ENCODE measurements at regions not wholly inside any gene's neighbourhood (a gene's known extent, or its start where the extent isn't known, plus 50 kb on each side); places are given as distances from the start of the nearest gene placed in this dataset.

GRCh38 chr1:221101807-221102605 is 222.8 kb downstream of the HLX start:
- H4K8ac ChIP-seq (ENCODE audit: low read depth, low read length): no peak overlapping the region
- no peak overlapping the region for H2AFZ ChIP-seq (ENCODE audit: low read length)
- no peak overlapping the region for H4K91ac ChIP-seq (ENCODE audit: low read depth, low read length, poor library complexity)
- no peak overlapping the region for H3K4me2 ChIP-seq (ENCODE audit: insufficient read depth, low read length, poor library complexity, severe bottlenecking)
- no peak overlapping the region for H3K9ac ChIP-seq (ENCODE audit: low read depth, low read length, poor library complexity)
- H3K79me1 ChIP-seq (ENCODE audit: low read depth, low read length): no peaks in the 10 kb centered on the region
- no peak overlapping the region for H2BK12ac ChIP-seq (ENCODE audit: low read length)
- no peak overlapping the region for H3K23ac ChIP-seq (ENCODE audit: low read depth, low read length, poor library complexity)
- H3K14ac ChIP-seq (ENCODE audit: low read length): no peak overlapping the region
- no peak overlapping the region for H2BK15ac ChIP-seq (ENCODE audit: low read length)
- H2BK5ac ChIP-seq (ENCODE audit: low read length): no peak overlapping the region
- no peak overlapping the region for H3K4me3 ChIP-seq (ENCODE audit: low read length in 2 of 2)
- DNase-seq (ENCODE audit: low spot score): no peak
- no peaks in the 10 kb centered on the region for H3K9me3 ChIP-seq (replicated peaks in 1 of 2; ENCODE audit: control insufficient read depth in 2 of 2, insufficient read depth in 1 of 2, low read depth in 1 of 2, low read length in 2 of 2)
- H3K27me3 ChIP-seq (ENCODE audit: control insufficient read depth in 3 of 3, insufficient read depth in 3 of 3, low read depth in 1 of 3, low read length in 3 of 3): no peaks in the 10 kb centered on the region
- no peak overlapping the region for H3K27ac ChIP-seq (replicated peaks; ENCODE audit: low read length)
- no peaks in the 10 kb centered on the region for H3K36me3 ChIP-seq (replicated peaks in 1 of 2; ENCODE audit: control insufficient read depth in 2 of 2, insufficient read depth in 2 of 2, low read length in 2 of 2)
- no peak overlapping the region for H3K18ac ChIP-seq (ENCODE audit: low read length)
- no peak overlapping the region for H2AK5ac ChIP-seq (ENCODE audit: low read depth, low read length)
- no peak overlapping the region for H2BK120ac ChIP-seq (ENCODE audit: low read depth, low read length)
- H3K4ac ChIP-seq (ENCODE audit: low read length): no peak overlapping the region
- no peaks in the 10 kb centered on the region for H3K4me1 ChIP-seq (ENCODE audit: control insufficient read depth in 2 of 2, insufficient read depth in 1 of 2, low read depth in 1 of 2, low read length in 2 of 2)

GRCh38 chr1:221104596-221104995 is 225.4 kb downstream of the HLX start:
- Histone ChIP-seq H3K4ac (ENCODE audit: low read length) (no peak overlapping the region), H3K4me1 (ENCODE audit: control insufficient read depth in 2 of 2, insufficient read depth in 1 of 2, low read depth in 1 of 2, low read length in 2 of 2) (no peaks in the 10 kb centered on the region), H3K36me3 (replicated peaks in 1 of 2; ENCODE audit: control insufficient read depth in 2 of 2, insufficient read depth in 2 of 2, low read length in 2 of 2) (no peaks in the 10 kb centered on the region), H3K4me3 (ENCODE audit: low read length in 2 of 2) (no peak overlapping the region), H4K8ac (ENCODE audit: low read depth, low read length) (no peak overlapping the region), H3K23ac (ENCODE audit: low read depth, low read length, poor library complexity) (no peak overlapping the region), H3K79me1 (ENCODE audit: low read depth, low read length) (no peaks in the 10 kb centered on the region), H2BK5ac (ENCODE audit: low read length) (no peak overlapping the region), H4K91ac (ENCODE audit: low read depth, low read length, poor library complexity) (no peak overlapping the region), H2BK12ac (ENCODE audit: low read length) (no peak overlapping the region), H3K4me2 (ENCODE audit: insufficient read depth, low read length, poor library complexity, severe bottlenecking) (no peak overlapping the region), H2AK5ac (ENCODE audit: low read depth, low read length) (no peak overlapping the region), H2AFZ (ENCODE audit: low read length) (no peak overlapping the region), H3K27ac (replicated peaks; ENCODE audit: low read length) (no peak overlapping the region), H2BK120ac (ENCODE audit: low read depth, low read length) (no peak overlapping the region), H3K27me3 (ENCODE audit: control insufficient read depth in 3 of 3, insufficient read depth in 3 of 3, low read depth in 1 of 3, low read length in 3 of 3) (no peaks in the 10 kb centered on the region), H3K14ac (ENCODE audit: low read length) (no peak overlapping the region), H3K18ac (ENCODE audit: low read length) (no peak overlapping the region), H3K9ac (ENCODE audit: low read depth, low read length, poor library complexity) (no peak overlapping the region), H3K9me3 (replicated peaks in 1 of 2; ENCODE audit: control insufficient read depth in 2 of 2, insufficient read depth in 1 of 2, low read depth in 1 of 2, low read length in 2 of 2) (no peaks in the 10 kb centered on the region), H2BK15ac (ENCODE audit: low read length) (no peak overlapping the region)
- no peak for DNase-seq (ENCODE audit: low spot score)
- WGBS, 2 donors (ENCODE audit: extremely low coverage in 2 of 2, insufficient read length in 2 of 2, insufficient replicate concordance in 1 of 2): no CpG with 5 or more reads among the region's 3 CpGs

- Histone ChIP-seq H3K36me3 (replicated peaks in 1 of 2; ENCODE audit: control insufficient read depth in 2 of 2, insufficient read depth in 2 of 2, low read length in 2 of 2) (no peaks in the 10 kb centered on the region), H3K23ac (ENCODE audit: low read depth, low read length, poor library complexity) (no peak overlapping the region), H3K4me3 (ENCODE audit: low read length in 2 of 2) (no peak overlapping the region), H3K4ac (ENCODE audit: low read length) (no peak overlapping the region), H3K9me3 (replicated peaks in 1 of 2; ENCODE audit: control insufficient read depth in 2 of 2, insufficient read depth in 1 of 2, low read depth in 1 of 2, low read length in 2 of 2) (no peaks in the 10 kb centered on the region), H3K9ac (ENCODE audit: low read depth, low read length, poor library complexity) (no peak overlapping the region), H3K18ac (ENCODE audit: low read length) (no peak overlapping the region), H4K8ac (ENCODE audit: low read depth, low read length) (no peak overlapping the region), H3K4me2 (ENCODE audit: insufficient read depth, low read length, poor library complexity, severe bottlenecking) (no peak overlapping the region), H2BK15ac (ENCODE audit: low read length) (no peak overlapping the region), H2BK5ac (ENCODE audit: low read length) (no peak overlapping the region), H3K27me3 (ENCODE audit: control insufficient read depth in 3 of 3, insufficient read depth in 3 of 3, low read depth in 1 of 3, low read length in 3 of 3) (no peaks in the 10 kb centered on the region), H3K4me1 (ENCODE audit: control insufficient read depth in 2 of 2, insufficient read depth in 1 of 2, low read depth in 1 of 2, low read length in 2 of 2) (no peaks in the 10 kb centered on the region), H4K91ac (ENCODE audit: low read depth, low read length, poor library complexity) (no peak overlapping the region), H2BK120ac (ENCODE audit: low read depth, low read length) (no peak overlapping the region), H3K27ac (replicated peaks; ENCODE audit: low read length) (no peak overlapping the region), H2AK5ac (ENCODE audit: low read depth, low read length) (no peak overlapping the region), H2BK12ac (ENCODE audit: low read length) (no peak overlapping the region), H3K14ac (ENCODE audit: low read length) (no peak overlapping the region), H3K79me1 (ENCODE audit: low read depth, low read length) (no peaks in the 10 kb centered on the region), H2AFZ (ENCODE audit: low read length) (no peak overlapping the region)
- WGBS, 2 donors (ENCODE audit: extremely low coverage in 2 of 2, insufficient read length in 2 of 2, insufficient replicate concordance in 1 of 2): no CpG with 5 or more reads among the region's 1 CpG
- no peak for DNase-seq (ENCODE audit: low spot score)
Measured at GRCh38 chr1:221105578-221105977, 226.3 kb downstream of the HLX start.

GRCh38 chr1:221106616-221107015 is 227.4 kb downstream of the HLX start:
- Histone ChIP-seq H4K91ac (ENCODE audit: low read depth, low read length, poor library complexity) (no peak overlapping the region), H2BK15ac (ENCODE audit: low read length) (no peak overlapping the region), H3K4me3 (ENCODE audit: low read length in 2 of 2) (no peak overlapping the region), H3K9me3 (replicated peaks in 1 of 2; ENCODE audit: control insufficient read depth in 2 of 2, insufficient read depth in 1 of 2, low read depth in 1 of 2, low read length in 2 of 2) (no peaks in the 10 kb centered on the region), H2BK12ac (ENCODE audit: low read length) (no peak overlapping the region), H3K4ac (ENCODE audit: low read length) (no peak overlapping the region), H3K27me3 (ENCODE audit: control insufficient read depth in 3 of 3, insufficient read depth in 3 of 3, low read depth in 1 of 3, low read length in 3 of 3) (no peaks in the 10 kb centered on the region), H2AK5ac (ENCODE audit: low read depth, low read length) (no peak overlapping the region), H2BK5ac (ENCODE audit: low read length) (no peak overlapping the region), H3K27ac (replicated peaks; ENCODE audit: low read length) (no peak overlapping the region), H3K79me1 (ENCODE audit: low read depth, low read length) (no peaks in the 10 kb centered on the region), H2AFZ (ENCODE audit: low read length) (no peak overlapping the region), H3K23ac (ENCODE audit: low read depth, low read length, poor library complexity) (no peak overlapping the region), H3K18ac (ENCODE audit: low read length) (no peak overlapping the region), H4K8ac (ENCODE audit: low read depth, low read length) (no peak overlapping the region), H2BK120ac (ENCODE audit: low read depth, low read length) (no peak overlapping the region), H3K9ac (ENCODE audit: low read depth, low read length, poor library complexity) (no peak overlapping the region), H3K4me2 (ENCODE audit: insufficient read depth, low read length, poor library complexity, severe bottlenecking) (no peak overlapping the region), H3K14ac (ENCODE audit: low read length) (no peak overlapping the region), H3K36me3 (replicated peaks in 1 of 2; ENCODE audit: control insufficient read depth in 2 of 2, insufficient read depth in 2 of 2, low read length in 2 of 2) (no peaks in the 10 kb centered on the region), H3K4me1 (ENCODE audit: control insufficient read depth in 2 of 2, insufficient read depth in 1 of 2, low read depth in 1 of 2, low read length in 2 of 2) (no peaks in the 10 kb centered on the region)
- DNase-seq (ENCODE audit: low spot score): no peak
- no CpG with 5 or more reads among the region's 3 CpGs for WGBS, 2 donors (ENCODE audit: extremely low coverage in 2 of 2, insufficient read length in 2 of 2, insufficient replicate concordance in 1 of 2)

Data from neuronal stem cell (in vitro differentiated cells).